ENCODE measurements at regions not wholly inside any gene's neighbourhood (a gene's known extent, or its start where the extent isn't known, plus 50 kb on each side); places are given as distances from the start of the nearest gene placed in this dataset.

DNA sequence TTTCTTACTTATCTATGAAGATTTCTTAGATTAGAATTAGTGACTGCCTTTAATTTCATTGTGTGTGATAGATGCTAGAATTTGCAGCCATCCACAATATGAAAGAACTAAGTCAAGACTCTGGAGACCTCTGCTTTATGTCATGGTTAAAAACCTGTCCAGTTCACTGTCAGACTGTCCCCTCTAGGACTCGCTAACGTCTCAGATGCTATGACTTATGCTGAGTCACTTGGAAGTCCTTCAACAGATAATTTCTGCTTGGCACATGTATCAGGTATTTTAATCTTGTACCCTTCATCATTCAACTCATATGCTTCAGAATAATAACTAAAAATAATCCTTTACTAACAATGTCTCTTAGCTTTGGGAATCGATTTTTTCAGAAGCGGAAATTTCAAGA lies 230.5 kb upstream of the DMAC1 start:
- no peak overlapping the region for H3K9ac ChIP-seq (ENCODE audit: insufficient read depth, low read length, poor library complexity, severe bottlenecking)
- H2AFZ ChIP-seq (ENCODE audit: insufficient read depth, low read depth, low read length, poor library complexity, severe bottlenecking): no peak overlapping the region
- intact Hi-C loops (cut with micrococcal nuclease): no loop called here
- H3K27me3 Mint-ChIP-seq (ENCODE audit: low read depth in 3 of 3): peaks cover 0 to 3% (median 0%) of the 10 kb centered on the region in 3 donors
- DNase-seq: no peak
- no peaks in the 10 kb centered on the region for H3K36me3 ChIP-seq (replicated peaks in 1 of 2; ENCODE audit: control insufficient read depth in 1 of 2, insufficient read depth in 2 of 2, low read length in 2 of 2)
- H3K4me2 ChIP-seq (replicated peaks; ENCODE audit: extremely low read depth, low read length, poor library complexity, severe bottlenecking): no peak overlapping the region
- no peaks in the 10 kb centered on the region for H3K79me2 ChIP-seq (ENCODE audit: insufficient read depth, low read length)
- H3K27ac Mint-ChIP-seq: no peak overlapping the region
- H3K27ac ChIP-seq (ENCODE audit: low read depth in 1 of 2, low read length in 2 of 2): no peak overlapping the region
- TF ChIP-seq, protein P1, sequence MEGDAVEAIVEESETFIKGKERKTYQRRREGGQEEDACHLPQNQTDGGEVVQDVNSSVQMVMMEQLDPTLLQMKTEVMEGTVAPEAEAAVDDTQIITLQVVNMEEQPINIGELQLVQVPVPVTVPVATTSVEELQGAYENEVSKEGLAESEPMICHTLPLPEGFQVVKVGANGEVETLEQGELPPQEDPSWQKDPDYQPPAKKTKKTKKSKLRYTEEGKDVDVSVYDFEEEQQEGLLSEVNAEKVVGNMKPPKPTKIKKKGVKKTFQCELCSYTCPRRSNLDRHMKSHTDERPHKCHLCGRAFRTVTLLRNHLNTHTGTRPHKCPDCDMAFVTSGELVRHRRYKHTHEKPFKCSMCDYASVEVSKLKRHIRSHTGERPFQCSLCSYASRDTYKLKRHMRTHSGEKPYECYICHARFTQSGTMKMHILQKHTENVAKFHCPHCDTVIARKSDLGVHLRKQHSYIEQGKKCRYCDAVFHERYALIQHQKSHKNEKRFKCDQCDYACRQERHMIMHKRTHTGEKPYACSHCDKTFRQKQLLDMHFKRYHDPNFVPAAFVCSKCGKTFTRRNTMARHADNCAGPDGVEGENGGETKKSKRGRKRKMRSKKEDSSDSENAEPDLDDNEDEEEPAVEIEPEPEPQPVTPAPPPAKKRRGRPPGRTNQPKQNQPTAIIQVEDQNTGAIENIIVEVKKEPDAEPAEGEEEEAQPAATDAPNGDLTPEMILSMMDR (IDR thresholded peaks at IDR 0.05): no peak
- peaks cover 0 to 3% (median 2%) of the 10 kb centered on the region in 7 donors for H3K9me3 Mint-ChIP-seq
- no peaks in the 10 kb centered on the region for H3K4me1 Mint-ChIP-seq
- WGBS (ENCODE audit: insufficient coverage): no CpG with 5 or more reads among the region's 4 CpGs
- no peaks in the 10 kb centered on the region for H4K20me1 ChIP-seq (ENCODE audit: insufficient read depth, low read length)
- H3K36me3 Mint-ChIP-seq: no peaks in the 10 kb centered on the region
- no peaks in the 10 kb centered on the region for H3K4me1 ChIP-seq (ENCODE audit: control insufficient read depth in 1 of 2, insufficient read depth in 2 of 2, low read length in 2 of 2)
- no peak overlapping the region for H3K4me3 Mint-ChIP-seq
- no peak overlapping the region for H3K4me3 ChIP-seq (replicated peaks in 1 of 3; ENCODE audit: low read depth in 2 of 3, low read length in 3 of 3)
- no peaks in the 10 kb centered on the region for H3K27me3 ChIP-seq (ENCODE audit: control insufficient read depth in 2 of 2, insufficient read depth in 2 of 2, low read length in 2 of 2)
- H3K9me3 ChIP-seq (replicated peaks in 1 of 2; ENCODE audit: control insufficient read depth in 1 of 2, insufficient read depth in 1 of 2, low read length in 2 of 2): no peaks in the 10 kb centered on the region

DNA sequence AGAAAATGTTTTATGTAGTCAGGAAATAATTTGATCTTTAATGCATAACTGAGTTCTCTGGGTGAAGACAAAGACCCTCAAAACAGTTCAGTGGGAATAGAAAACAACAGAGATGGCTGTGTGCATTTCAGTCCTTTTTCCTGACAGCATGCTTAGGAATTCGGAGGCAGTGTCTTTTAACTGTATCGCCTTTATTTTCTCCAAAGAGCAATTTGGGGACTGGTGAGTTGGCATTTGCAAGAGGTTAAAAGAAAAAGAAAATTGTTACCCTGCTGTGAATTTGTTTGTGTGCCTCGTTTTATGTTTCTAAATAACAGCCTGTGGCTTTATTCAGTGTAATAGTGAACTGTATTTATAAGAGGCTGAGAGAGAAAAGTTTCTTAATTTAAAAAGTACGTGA lies 227.8 kb upstream of the DMAC1 start:
- H4K20me1 ChIP-seq (ENCODE audit: insufficient read depth, low read length): no peaks in the 10 kb centered on the region
- 81% methylated on average over 3 of the region's 4 CpGs for WGBS (ENCODE audit: insufficient coverage)
- peaks cover 0 to 8% (median 3%) of the 10 kb centered on the region in 7 donors for H3K9me3 Mint-ChIP-seq
- DNase-seq: no peak
- no peak overlapping the region for H3K27ac Mint-ChIP-seq
- no peak overlapping the region for H3K4me3 Mint-ChIP-seq
- H3K27ac ChIP-seq (ENCODE audit: low read depth in 1 of 2, low read length in 2 of 2): no peak overlapping the region
- H3K4me2 ChIP-seq (replicated peaks; ENCODE audit: extremely low read depth, low read length, poor library complexity, severe bottlenecking): no peak overlapping the region
- H3K36me3 ChIP-seq (replicated peaks in 1 of 2; ENCODE audit: control insufficient read depth in 1 of 2, insufficient read depth in 2 of 2, low read length in 2 of 2): no peaks in the 10 kb centered on the region
- no peaks in the 10 kb centered on the region for H3K9me3 ChIP-seq (replicated peaks in 1 of 2; ENCODE audit: control insufficient read depth in 1 of 2, insufficient read depth in 1 of 2, low read length in 2 of 2)
- H3K27me3 Mint-ChIP-seq (ENCODE audit: low read depth in 3 of 3): peaks cover 0 to 4% (median 0%) of the 10 kb centered on the region in 3 donors
- intact Hi-C loops (cut with micrococcal nuclease): no loop called here
- H3K27me3 ChIP-seq (ENCODE audit: control insufficient read depth in 2 of 2, insufficient read depth in 2 of 2, low read length in 2 of 2): no peaks in the 10 kb centered on the region
- no peak overlapping the region for H3K9ac ChIP-seq (ENCODE audit: insufficient read depth, low read length, poor library complexity, severe bottlenecking)
- H3K79me2 ChIP-seq (ENCODE audit: insufficient read depth, low read length): no peaks in the 10 kb centered on the region
- no peak overlapping the region for H3K4me3 ChIP-seq (replicated peaks in 1 of 3; ENCODE audit: low read depth in 2 of 3, low read length in 3 of 3)
- no peaks in the 10 kb centered on the region for H3K4me1 ChIP-seq (ENCODE audit: control insufficient read depth in 1 of 2, insufficient read depth in 2 of 2, low read length in 2 of 2)
- H3K36me3 Mint-ChIP-seq: no peaks in the 10 kb centered on the region
- H2AFZ ChIP-seq (ENCODE audit: insufficient read depth, low read depth, low read length, poor library complexity, severe bottlenecking): no peak overlapping the region
- no peaks in the 10 kb centered on the region for H3K4me1 Mint-ChIP-seq
- TF ChIP-seq, protein P1 (IDR thresholded peaks at IDR 0.05): no peak
